GM19239 (cell line): ENCODE measurements at regions not wholly inside any gene's neighbourhood (a gene's known extent, or its start where the extent isn't known, plus 50 kb on each side); places are given as distances from the start of the nearest gene placed in this dataset.

ENCODE experiments used
- DNase-seq: peaks from one replicate; pipeline ENCODE4 v3.0.0; 2011; ENCODE audit warnings: low spot score; ENCODE audit not compliant: insufficient read length
- FAIRE-seq: peaks from 2 replicates; lab custom pipeline; 2011; peaks lifted over from hg19 to GRCh38; lab: Jason Lieb, UNC

GRCh38 chr7:117971556-117972244, 98.5 kb upstream of the CTTNBP2 start:
- no peak for DNase-seq
- peak; percentile 11 for FAIRE-seq

GRCh38 chr7:117972606-117973005, 99.4 kb upstream of the CTTNBP2 start:
- no peak for FAIRE-seq

GRCh38 chr7:117973975-117974374, 100.7 kb upstream of the CTTNBP2 start:
- DNase-seq (no peak), FAIRE-seq (no peak)

More at GRCh38 chr7:117972606-117973005, 99.4 kb upstream of the CTTNBP2 start:
- no peak for DNase-seq

- FAIRE-seq (no peak), DNase-seq (no peak)
Measured at GRCh38 chr7:117974891-117975290, 101.7 kb upstream of the CTTNBP2 start.

GRCh38 chr7:117975476-117975875, 102.2 kb upstream of the CTTNBP2 start:
- DNase-seq, result no peak
- FAIRE-seq, result no peak

GRCh38 chr7:117979954-117980497, 106.8 kb upstream of the CTTNBP2 start:
- no peak for DNase-seq
- no peak for FAIRE-seq

GRCh38 chr7:117982071-117983055, 109.1 kb upstream of the CTTNBP2 start:
- FAIRE-seq, result no peak
- no peak for DNase-seq

- DNase-seq (no peak), FAIRE-seq (no peak)
Measured at GRCh38 chr7:117986645-117987269, 113.5 kb upstream of the CTTNBP2 start.

GRCh38 chr7:117990834-117991233, 117.6 kb upstream of the CTTNBP2 start:
- FAIRE-seq (no peak), DNase-seq (no peak)

GRCh38 chr7:117992635-117993376, 119.6 kb upstream of the CTTNBP2 start:
- FAIRE-seq (no peak), DNase-seq (no peak)

GRCh38 chr7:117993377-117994003, 120.2 kb upstream of the CTTNBP2 start:
- FAIRE-seq (peak; percentile 23), DNase-seq (peak; percentile 6)

GRCh38 chr7:117995850-117996650, 122.8 kb upstream of the CTTNBP2 start:
- no peak for DNase-seq
- FAIRE-seq, result no peak

- DNase-seq (no peak), FAIRE-seq (no peak)
Measured at GRCh38 chr7:117997862-117998825, 124.9 kb upstream of the CTTNBP2 start.

GRCh38 chr7:118000480-118001202, 127.4 kb upstream of the CTTNBP2 start:
- DNase-seq (no peak), FAIRE-seq (no peak)

- DNase-seq, result no peak
- FAIRE-seq, result no peak
Measured at GRCh38 chr7:118003476-118003875, 130.2 kb upstream of the CTTNBP2 start.

GRCh38 chr7:118005026-118005425, 131.8 kb upstream of the CTTNBP2 start:
- FAIRE-seq (no peak), DNase-seq (no peak)

GRCh38 chr7:118006979-118007378, 133.7 kb upstream of the CTTNBP2 start:
- DNase-seq (no peak), FAIRE-seq (no peak)
